ENCODE measurements at regions not wholly inside any gene's neighbourhood (a gene's known extent, or its start where the extent isn't known, plus 50 kb on each side); places are given as distances from the start of the nearest gene placed in this dataset.

DNA sequence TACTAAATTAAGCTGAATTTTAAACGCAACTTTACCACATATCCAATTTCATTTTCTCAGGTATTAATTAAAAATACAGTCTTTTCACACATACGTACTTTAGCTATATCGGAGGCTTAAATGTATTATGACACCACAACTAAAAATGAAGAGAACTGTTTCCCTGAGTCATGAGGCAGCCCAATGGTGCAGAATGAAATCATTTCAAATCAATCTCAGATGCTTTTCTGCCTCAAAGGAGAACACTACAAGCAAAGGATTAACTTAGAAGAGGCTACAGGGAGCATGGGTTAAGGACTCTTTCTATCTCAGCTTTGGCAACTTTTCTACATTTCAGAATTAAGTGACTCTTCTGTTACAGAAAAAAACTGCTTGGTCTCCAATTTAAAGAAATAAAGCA is 516.3 kb upstream of the HTR2A start:
- Histone ChIP-seq H3K27ac (replicated peaks in 1 of 4) (no peak overlapping the region), H3K4me1 (no peaks in the 10 kb centered on the region), H3K4me3 (no peak overlapping the region), H3K27me3 (no peaks in the 10 kb centered on the region), H3K9me3 (no peaks in the 10 kb centered on the region), H3K36me3 (no peaks in the 10 kb centered on the region)
- DNase-seq (ENCODE audit: extremely low spot score): no peak
- TF ChIP-seq POLR2AphosphoS5 (IDR thresholded peaks at IDR 0.05) (no peak), POLR2A (IDR thresholded peaks at IDR 0.05; ENCODE audit: low read depth) (no peak), EP300 (IDR thresholded peaks at IDR 0.05) (no peak)
- TF ChIP-seq, protein P1, sequence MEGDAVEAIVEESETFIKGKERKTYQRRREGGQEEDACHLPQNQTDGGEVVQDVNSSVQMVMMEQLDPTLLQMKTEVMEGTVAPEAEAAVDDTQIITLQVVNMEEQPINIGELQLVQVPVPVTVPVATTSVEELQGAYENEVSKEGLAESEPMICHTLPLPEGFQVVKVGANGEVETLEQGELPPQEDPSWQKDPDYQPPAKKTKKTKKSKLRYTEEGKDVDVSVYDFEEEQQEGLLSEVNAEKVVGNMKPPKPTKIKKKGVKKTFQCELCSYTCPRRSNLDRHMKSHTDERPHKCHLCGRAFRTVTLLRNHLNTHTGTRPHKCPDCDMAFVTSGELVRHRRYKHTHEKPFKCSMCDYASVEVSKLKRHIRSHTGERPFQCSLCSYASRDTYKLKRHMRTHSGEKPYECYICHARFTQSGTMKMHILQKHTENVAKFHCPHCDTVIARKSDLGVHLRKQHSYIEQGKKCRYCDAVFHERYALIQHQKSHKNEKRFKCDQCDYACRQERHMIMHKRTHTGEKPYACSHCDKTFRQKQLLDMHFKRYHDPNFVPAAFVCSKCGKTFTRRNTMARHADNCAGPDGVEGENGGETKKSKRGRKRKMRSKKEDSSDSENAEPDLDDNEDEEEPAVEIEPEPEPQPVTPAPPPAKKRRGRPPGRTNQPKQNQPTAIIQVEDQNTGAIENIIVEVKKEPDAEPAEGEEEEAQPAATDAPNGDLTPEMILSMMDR (IDR thresholded peaks at IDR 0.05): no peak
- intact Hi-C loops (cut with DNase I): no loop called here
- whole genome bisulfite sequencing: 88% methylated on average over 3 of the region's 3 CpGs

DNA sequence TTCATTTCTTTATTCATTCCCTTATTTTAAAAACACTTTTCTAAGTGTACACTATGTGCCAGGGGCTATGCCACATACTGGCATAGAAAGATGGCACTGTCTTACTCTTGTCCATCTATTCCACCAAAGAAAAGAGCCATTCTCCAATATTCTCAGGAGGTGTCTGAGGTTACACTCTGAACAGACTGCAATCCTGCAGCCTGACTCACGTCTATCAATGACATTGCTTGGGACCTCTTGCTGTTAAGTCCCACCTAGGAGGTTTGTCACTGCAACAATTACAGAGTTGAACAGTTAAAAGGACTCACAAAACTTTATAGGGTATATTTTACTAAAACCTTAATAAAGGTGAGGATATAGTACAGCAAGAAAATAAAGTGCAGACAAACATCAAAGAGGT is 512.9 kb upstream of the HTR2A start:
- intact Hi-C loops (cut with DNase I): no loop called here
- DNase-seq (ENCODE audit: extremely low spot score): no peak
- no peaks in the 10 kb centered on the region for H3K36me3 ChIP-seq
- no peaks in the 10 kb centered on the region for H3K4me1 ChIP-seq
- TF ChIP-seq, protein P1 (IDR thresholded peaks at IDR 0.05): no peak
- TF ChIP-seq POLR2AphosphoS5 (IDR thresholded peaks at IDR 0.05): no peak
- TF ChIP-seq EP300 (IDR thresholded peaks at IDR 0.05): no peak
- TF ChIP-seq POLR2A (IDR thresholded peaks at IDR 0.05; ENCODE audit: low read depth): no peak
- 58% methylated on average over 1 of the region's 1 CpG for WGBS
- H3K27ac ChIP-seq (replicated peaks in 1 of 4): no peak overlapping the region
- H3K27me3 ChIP-seq: no peaks in the 10 kb centered on the region
- no peak overlapping the region for H3K4me3 ChIP-seq
- H3K9me3 ChIP-seq: no peaks in the 10 kb centered on the region

DNA sequence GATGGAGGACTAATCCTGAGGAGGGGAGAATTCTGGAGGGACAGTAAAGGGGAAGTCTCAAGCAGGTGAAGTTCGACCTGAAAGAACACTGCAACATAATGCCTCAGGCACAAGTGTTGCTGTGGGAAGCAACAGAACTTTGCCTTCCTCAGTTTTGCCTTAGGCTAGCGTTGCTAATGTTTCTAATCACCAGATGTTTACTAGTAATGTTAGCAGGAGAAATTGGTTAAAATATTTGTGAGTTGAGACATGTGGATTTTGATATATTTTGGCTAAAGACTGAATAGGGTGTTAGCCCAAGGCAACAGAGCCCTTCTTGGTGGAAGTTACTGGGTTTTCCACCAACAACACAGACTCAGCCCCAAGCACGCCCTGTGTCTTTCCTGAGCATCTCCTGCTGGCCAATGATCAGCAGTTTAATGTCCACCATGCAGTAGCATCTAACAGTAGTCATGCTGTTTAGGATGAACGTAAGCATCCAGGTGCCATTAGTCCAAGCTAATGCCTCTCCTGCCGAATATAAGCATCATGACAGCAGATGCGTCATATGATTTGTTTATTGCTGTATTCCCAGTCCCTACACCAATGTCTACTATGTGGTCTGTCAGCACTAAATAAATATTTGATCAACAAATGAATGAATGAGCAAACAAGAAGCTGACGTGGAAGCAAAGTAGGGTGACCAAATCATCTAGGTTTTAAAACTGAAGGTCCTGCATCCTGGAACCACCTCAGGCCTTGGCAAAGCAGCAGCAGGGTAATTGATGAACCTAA is 511.9 kb upstream of the HTR2A start:
- 80% methylated on average over 7 of the region's 7 CpGs for WGBS
- H3K4me1 ChIP-seq: no peaks in the 10 kb centered on the region
- TF ChIP-seq POLR2A (IDR thresholded peaks at IDR 0.05; ENCODE audit: low read depth) (no peak), EP300 (IDR thresholded peaks at IDR 0.05) (no peak), POLR2AphosphoS5 (IDR thresholded peaks at IDR 0.05) (no peak)
- TF ChIP-seq, protein P1 (IDR thresholded peaks at IDR 0.05): no peak
- intact Hi-C loops (cut with DNase I): no loop called here
- H3K36me3 ChIP-seq: no peaks in the 10 kb centered on the region
- DNase-seq (ENCODE audit: extremely low spot score): no peak
- no peak overlapping the region for H3K4me3 ChIP-seq
- H3K27ac ChIP-seq (replicated peaks in 1 of 4): no peak overlapping the region
- no peaks in the 10 kb centered on the region for H3K9me3 ChIP-seq
- H3K27me3 ChIP-seq: no peaks in the 10 kb centered on the region

DNA sequence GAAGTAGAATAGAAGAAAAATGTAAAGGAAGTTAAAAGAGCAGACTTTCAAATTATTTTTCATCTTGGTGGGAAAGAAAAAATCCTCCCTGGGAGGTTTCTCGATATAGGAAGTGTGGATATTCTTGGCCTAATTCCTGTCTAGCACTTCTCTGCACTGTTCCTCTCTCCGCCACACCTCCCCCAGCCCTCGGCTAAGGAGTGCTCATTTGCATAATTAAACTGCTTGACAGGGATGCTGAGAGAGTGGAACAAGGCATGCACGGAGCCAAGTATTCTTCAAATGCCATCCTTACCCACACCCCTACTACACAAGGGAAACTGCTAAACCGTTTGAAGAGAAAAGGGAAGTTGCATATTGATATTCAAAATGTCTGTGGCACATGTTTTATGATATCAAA is 511.0 kb upstream of the HTR2A start:
- no peak overlapping the region for H3K4me3 ChIP-seq
- no peak overlapping the region for H3K27ac ChIP-seq (replicated peaks in 1 of 4)
- H3K4me1 ChIP-seq: no peaks in the 10 kb centered on the region
- DNase-seq (ENCODE audit: extremely low spot score): no peak
- intact Hi-C loops (cut with DNase I): no loop called here
- TF ChIP-seq, protein P1 (IDR thresholded peaks at IDR 0.05): no peak
- TF ChIP-seq POLR2A (IDR thresholded peaks at IDR 0.05; ENCODE audit: low read depth) (no peak), EP300 (IDR thresholded peaks at IDR 0.05) (no peak), POLR2AphosphoS5 (IDR thresholded peaks at IDR 0.05) (no peak)
- no peaks in the 10 kb centered on the region for H3K9me3 ChIP-seq
- no peaks in the 10 kb centered on the region for H3K27me3 ChIP-seq
- WGBS: 48% methylated on average over 5 of the region's 5 CpGs
- no peaks in the 10 kb centered on the region for H3K36me3 ChIP-seq

DNA sequence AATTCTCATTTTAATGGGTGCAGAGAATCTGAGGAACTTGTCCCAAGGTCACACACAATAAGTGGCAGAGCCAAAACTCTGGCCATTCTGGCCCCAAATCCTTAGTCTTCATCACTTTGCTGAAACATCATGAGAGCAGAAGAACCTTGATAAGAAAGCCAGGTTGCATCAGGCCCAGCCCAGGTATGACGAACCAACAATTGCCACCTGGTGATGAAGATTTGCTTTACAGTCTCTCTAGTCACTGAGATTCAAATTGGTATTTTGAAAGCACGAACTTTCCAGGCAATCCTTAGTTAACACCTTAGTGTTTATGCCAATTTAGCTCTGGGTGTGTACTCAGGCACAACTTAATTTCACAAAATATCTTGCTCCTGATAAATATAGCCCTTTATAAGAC is 502.7 kb upstream of the HTR2A start:
- H3K9me3 ChIP-seq: no peaks in the 10 kb centered on the region
- no peak overlapping the region for H3K4me3 ChIP-seq
- TF ChIP-seq EP300 (IDR thresholded peaks at IDR 0.05): no peak
- TF ChIP-seq POLR2AphosphoS5 (IDR thresholded peaks at IDR 0.05): no peak
- TF ChIP-seq, protein P1 (IDR thresholded peaks at IDR 0.05): no peak
- TF ChIP-seq POLR2A (IDR thresholded peaks at IDR 0.05; ENCODE audit: low read depth): no peak
- intact Hi-C loops (cut with DNase I): no loop called here
- H3K36me3 ChIP-seq: no peaks in the 10 kb centered on the region
- H3K27ac ChIP-seq (replicated peaks in 1 of 4): no peak overlapping the region
- WGBS: 70% methylated on average over 2 of the region's 2 CpGs
- no peaks in the 10 kb centered on the region for H3K4me1 ChIP-seq
- no peak for DNase-seq (ENCODE audit: extremely low spot score)
- H3K27me3 ChIP-seq: no peaks in the 10 kb centered on the region

All from esophagus muscularis mucosa (tissue), 4 donors.